HUES64 (cell line): ENCODE measurements at regions not wholly inside any gene's neighbourhood (a gene's known extent, or its start where the extent isn't known, plus 50 kb on each side); places are given as distances from the start of the nearest gene placed in this dataset.
"Not testable (repeated sequence)": the region's sequence is repeated elsewhere in the genome, so short reads cannot be mapped to it uniquely, and the experiment has no call there.

Experiments used
- H3K27ac ChIP-seq: 2 replicates; pipeline ENCODE4 v1.7.0; 2013; ENCODE audit warnings: low read depth, low read length, inconsistent platforms
- H3K27me3 ChIP-seq: 2 replicates; pipeline ENCODE4 v1.6.1; 2013; ENCODE audit warnings: mild to moderate bottlenecking, low read length; ENCODE audit not compliant: insufficient read depth
- H3K36me3 ChIP-seq: 2 replicates; pipeline ENCODE4 v1.6.1; 2013; ENCODE audit warnings: mild to moderate bottlenecking, low read length; ENCODE audit not compliant: insufficient read depth
- H3K4me1 ChIP-seq: 2 replicates; pipeline ENCODE4 v1.6.1; 2013; ENCODE audit warnings: mild to moderate bottlenecking, low read length, moderate library complexity; ENCODE audit not compliant: insufficient read depth
- H3K4me3 ChIP-seq: 2 replicates; pipeline ENCODE4 v1.5.1; 2013; ENCODE audit warnings: mild to moderate bottlenecking, low read length, moderate library complexity
- H3K9ac ChIP-seq: 2 replicates; pipeline ENCODE4 v1.6.1; 2013; ENCODE audit warnings: mild to moderate bottlenecking, low read depth, low read length
- H3K9me3 ChIP-seq: 2 replicates; pipeline ENCODE4 v1.6.1; 2013; ENCODE audit warnings: low read depth, low read length; ENCODE audit not compliant: insufficient read depth
- WGBS: fragments of 150-250, 120-280 bp; methylation state at CpG from one replicate; pipeline ENCODE4 v1.1.7; 2013; ENCODE audit warnings: missing lambda C conversion rate; 5-methylcytosine and 5-hydroxymethylcytosine counted together

DNA sequence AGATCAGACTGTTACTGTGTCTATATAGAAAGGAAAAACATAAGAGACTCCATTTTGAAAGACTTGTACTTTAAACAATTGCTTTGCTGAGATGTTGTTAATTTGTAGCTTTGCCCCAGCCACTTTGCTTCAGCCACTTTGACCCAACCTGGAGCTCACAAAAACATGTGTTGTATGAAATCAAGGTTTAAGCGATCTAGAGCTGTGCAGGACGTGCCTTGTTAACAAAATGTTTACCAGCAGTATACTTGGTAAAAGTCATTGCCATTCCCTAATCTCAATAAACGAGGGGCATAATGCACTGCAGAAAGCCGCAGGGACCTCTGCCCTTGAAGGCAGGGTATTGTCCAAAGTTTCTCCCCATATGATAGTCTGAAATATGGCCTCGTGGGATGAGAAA lies 3919.5 kb upstream of the OR11H1 start:
- H3K4me1 ChIP-seq, H3K27ac ChIP-seq, H3K36me3 ChIP-seq, H3K4me3 ChIP-seq, H3K27me3 ChIP-seq, H3K9ac ChIP-seq: not testable (repeated sequence)
- WGBS, result 73% methylated on average over 5 of the region's 5 CpGs
- H3K9me3 ChIP-seq, result peaks cover 84% of the 10 kb centered on the region

- H3K27me3 ChIP-seq, H3K27ac ChIP-seq, H3K4me1 ChIP-seq, H3K4me3 ChIP-seq, H3K9ac ChIP-seq, H3K36me3 ChIP-seq: not testable (repeated sequence)
- peaks cover 84% of the 10 kb centered on the region for H3K9me3 ChIP-seq
- WGBS, result 76% methylated on average over 4 of the region's 4 CpGs
Observed at GRCh38 chr22:11609193-11609592, 3918.8 kb upstream of the OR11H1 start.

DNA sequence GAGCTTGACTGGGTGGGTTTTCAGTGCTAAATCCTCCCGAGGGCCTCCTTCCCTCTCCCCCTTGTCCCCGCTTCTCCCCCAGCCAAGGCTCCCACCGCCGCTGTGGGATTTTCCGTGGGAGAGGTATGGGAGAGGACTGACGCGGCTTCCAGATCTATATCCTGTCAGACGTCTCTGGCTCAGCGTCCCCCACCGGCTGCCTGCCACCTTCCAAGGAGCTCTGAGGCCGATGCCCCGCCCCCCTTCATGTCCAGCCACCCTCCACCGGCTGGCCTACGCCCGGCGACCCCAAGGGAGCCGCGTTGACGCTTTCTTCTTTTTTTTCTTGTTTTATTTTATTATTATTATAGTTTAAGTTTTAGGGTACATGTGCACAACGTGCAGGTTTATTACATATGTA lies 3916.7 kb upstream of the OR11H1 start:
- H3K9me3 ChIP-seq, result peaks cover 82% of the 10 kb centered on the region
- not testable (repeated sequence) for H3K27me3 ChIP-seq, H3K27ac ChIP-seq, H3K4me3 ChIP-seq, H3K9ac ChIP-seq, H3K36me3 ChIP-seq, H3K4me1 ChIP-seq
- 91% methylated on average over 13 of the region's 20 CpGs for WGBS

- not testable (repeated sequence) for H3K27me3 ChIP-seq, H3K4me1 ChIP-seq, H3K27ac ChIP-seq, H3K9ac ChIP-seq, H3K4me3 ChIP-seq, H3K36me3 ChIP-seq
- WGBS, result 94% methylated on average over 7 of the region's 7 CpGs
- peaks cover 82% of the 10 kb centered on the region for H3K9me3 ChIP-seq
Observed at GRCh38 chr22:11611876-11612275, 3916.1 kb upstream of the OR11H1 start.

DNA sequence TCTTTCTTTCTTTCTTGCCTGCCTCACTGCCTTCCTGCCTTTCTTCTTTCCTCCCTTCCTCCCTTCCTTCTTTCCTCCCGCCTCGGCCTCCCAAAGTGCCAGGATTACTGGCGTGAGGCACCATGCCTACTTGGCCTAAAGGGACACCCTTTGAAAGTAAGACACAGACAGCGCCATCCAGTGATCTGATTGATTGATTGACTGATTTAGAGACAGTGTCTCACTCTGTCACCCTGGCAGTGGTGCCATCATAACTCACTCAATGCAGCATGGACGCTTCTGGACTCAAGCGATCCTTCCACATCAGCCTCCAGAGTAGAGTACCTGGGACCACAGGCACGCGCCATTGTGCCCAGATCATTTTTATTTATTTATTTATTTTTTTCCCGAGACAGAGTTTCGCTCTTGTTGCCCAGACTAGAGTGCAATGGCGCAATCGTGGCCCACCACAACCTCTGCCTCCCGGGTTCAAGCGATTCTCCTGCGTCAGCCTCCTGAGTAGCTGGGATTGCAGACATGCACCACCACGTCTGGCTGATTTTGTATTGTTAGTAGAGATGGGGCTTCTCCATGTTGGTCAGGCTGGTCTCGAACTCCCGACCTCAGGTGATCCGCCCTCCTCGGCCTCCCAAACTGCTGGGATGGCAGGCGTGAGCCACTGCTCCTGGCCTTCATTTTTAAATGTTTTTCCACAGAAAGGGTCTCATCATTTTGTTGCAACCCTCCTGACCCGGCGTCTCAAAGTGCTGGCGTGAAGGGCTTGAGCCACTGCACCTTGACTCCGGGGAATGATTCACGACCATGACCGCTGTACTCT lies 3914.7 kb upstream of the OR11H1 start:
- peaks cover 83% of the 10 kb centered on the region for H3K9me3 ChIP-seq
- WGBS, result 90% methylated on average over 27 of the region's 27 CpGs
- H3K27ac ChIP-seq, H3K9ac ChIP-seq, H3K27me3 ChIP-seq, H3K4me3 ChIP-seq, H3K36me3 ChIP-seq, H3K4me1 ChIP-seq: not testable (repeated sequence)

- H3K9ac ChIP-seq, result no peak overlapping the region
- no peak overlapping the region for H3K4me3 ChIP-seq
- no peaks in the 10 kb centered on the region for H3K27me3 ChIP-seq
- H3K36me3 ChIP-seq, result no peaks in the 10 kb centered on the region
- H3K9me3 ChIP-seq, result peaks cover 83% of the 10 kb centered on the region
- H3K27ac ChIP-seq, result no peak overlapping the region
- H3K4me1 ChIP-seq, result no peaks in the 10 kb centered on the region
- WGBS, result 88% methylated on average over 26 of the region's 26 CpGs
Observed at GRCh38 chr22:11613898-11614755, 3913.9 kb upstream of the OR11H1 start.

DNA sequence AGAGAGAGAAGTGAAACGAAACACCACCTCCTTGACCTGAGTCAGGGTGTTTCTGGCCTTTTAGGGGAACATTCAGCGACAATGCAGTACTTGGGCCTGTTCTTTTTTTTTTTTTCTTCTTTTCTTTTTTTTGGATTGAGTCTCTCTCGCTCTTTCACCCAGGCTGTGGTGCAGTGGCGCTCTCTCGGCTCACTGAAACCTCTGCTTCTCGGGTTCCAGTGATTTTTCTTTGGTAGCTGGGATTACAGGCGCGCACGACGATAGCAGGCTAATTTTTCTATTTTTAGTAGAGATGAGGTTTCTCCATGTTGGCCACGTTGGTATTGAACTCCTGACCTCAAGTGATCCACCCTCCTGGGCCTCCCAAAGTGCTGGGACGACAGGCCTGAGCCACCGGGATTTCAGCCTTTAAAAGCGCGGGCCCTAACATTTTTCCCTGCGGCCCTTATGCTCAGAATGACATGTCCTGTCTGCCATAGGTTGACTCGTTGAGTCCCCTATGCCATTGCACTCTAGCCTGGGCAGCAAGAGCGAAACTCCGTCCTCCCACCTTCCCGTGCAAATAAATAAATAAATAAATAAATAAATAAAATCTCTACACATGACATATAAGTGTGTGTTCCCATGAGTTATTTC lies 3913.1 kb upstream of the OR11H1 start:
- WGBS, result 76% methylated on average over 17 of the region's 20 CpGs
- H3K27ac ChIP-seq, H3K36me3 ChIP-seq, H3K4me3 ChIP-seq, H3K9ac ChIP-seq, H3K27me3 ChIP-seq, H3K4me1 ChIP-seq: not testable (repeated sequence)
- peaks cover 88% of the 10 kb centered on the region for H3K9me3 ChIP-seq

DNA sequence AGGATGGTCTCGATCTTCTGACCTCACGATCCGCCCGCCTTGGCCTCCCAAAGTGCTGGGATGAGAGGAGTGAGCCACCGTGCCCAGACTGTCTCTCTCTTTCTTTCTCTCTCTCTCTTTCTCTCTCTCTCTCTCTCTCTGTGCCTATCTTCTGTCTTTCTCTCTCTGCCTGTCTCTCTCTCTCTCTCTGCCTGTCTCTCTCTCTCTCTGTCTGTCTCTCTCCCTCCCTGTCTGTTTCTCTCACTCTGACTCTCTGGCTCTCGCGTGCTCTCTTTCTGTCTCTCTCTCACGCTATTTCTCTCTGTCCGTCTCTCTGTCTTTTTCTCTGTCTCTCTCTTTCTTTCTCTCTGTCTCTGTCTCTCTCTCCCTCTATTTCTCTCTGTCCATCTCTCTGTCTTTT lies 3911.2 kb upstream of the OR11H1 start:
- H3K27me3 ChIP-seq, result no peaks in the 10 kb centered on the region
- H3K27ac ChIP-seq, result no peak overlapping the region
- peaks cover 93% of the 10 kb centered on the region for H3K9me3 ChIP-seq
- H3K36me3 ChIP-seq, result no peaks in the 10 kb centered on the region
- H3K4me3 ChIP-seq, result no peak overlapping the region
- no peaks in the 10 kb centered on the region for H3K4me1 ChIP-seq
- H3K9ac ChIP-seq, result no peak overlapping the region
- WGBS, result 88% methylated on average over 9 of the region's 9 CpGs

DNA sequence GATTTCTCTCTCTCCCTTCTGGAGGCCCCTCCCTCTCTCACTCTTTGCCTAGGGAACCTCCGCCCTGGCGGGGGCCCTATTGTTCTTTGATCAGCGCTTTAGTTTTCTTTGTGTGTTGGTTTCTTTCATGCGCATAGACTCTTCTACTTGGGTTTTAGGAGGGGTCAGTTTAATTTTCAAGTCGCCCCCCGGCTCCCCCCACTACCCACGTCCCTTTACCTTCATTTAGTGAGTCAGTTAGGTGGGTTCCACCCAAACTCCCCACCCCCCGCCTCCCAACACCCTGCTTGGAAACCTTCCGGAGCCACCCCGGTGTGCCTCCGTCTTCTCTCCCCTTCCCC lies 3909.7 kb upstream of the OR11H1 start:
- H3K4me1 ChIP-seq, H3K9ac ChIP-seq, H3K4me3 ChIP-seq, H3K27me3 ChIP-seq, H3K36me3 ChIP-seq, H3K27ac ChIP-seq: not testable (repeated sequence)
- peaks cover 93% of the 10 kb centered on the region for H3K9me3 ChIP-seq
- WGBS, result 92% methylated on average over 2 of the region's 11 CpGs

DNA sequence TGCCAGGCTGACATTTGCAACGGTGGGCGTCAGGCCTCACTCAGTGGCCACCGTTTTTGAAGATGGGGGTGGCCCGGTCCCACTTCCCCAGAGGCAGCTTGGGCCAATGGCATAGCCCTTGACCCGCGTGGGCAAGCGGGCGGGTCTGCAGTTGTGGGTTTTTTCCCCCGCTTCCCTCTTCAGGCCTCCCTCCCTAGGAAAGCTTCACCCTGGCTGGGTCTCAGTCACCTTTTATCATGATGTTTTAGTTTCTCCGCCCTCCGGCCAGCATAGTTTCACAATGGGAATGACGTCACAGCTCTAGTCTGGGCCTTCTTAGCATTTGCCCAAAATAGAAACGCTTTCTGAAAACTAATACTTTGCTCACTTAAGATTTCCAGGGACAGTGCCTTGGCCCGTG lies 3909.3 kb upstream of the OR11H1 start:
- H3K9me3 ChIP-seq, result peaks cover 91% of the 10 kb centered on the region
- not testable (repeated sequence) for H3K27ac ChIP-seq, H3K9ac ChIP-seq, H3K36me3 ChIP-seq, H3K4me3 ChIP-seq, H3K27me3 ChIP-seq, H3K4me1 ChIP-seq
- WGBS, result 92% methylated on average over 14 of the region's 14 CpGs

- not testable (repeated sequence) for H3K9ac ChIP-seq, H3K36me3 ChIP-seq, H3K4me1 ChIP-seq, H3K4me3 ChIP-seq, H3K27me3 ChIP-seq, H3K27ac ChIP-seq
- WGBS, result 83% methylated on average over 32 of the region's 32 CpGs
- H3K9me3 ChIP-seq, result peaks cover 88% of the 10 kb centered on the region
Observed at GRCh38 chr22:11620921-11621762, 3906.8 kb upstream of the OR11H1 start.
